K562 (cell line): ENCODE measurements at regions not wholly inside any gene's neighbourhood (a gene's known extent, or its start where the extent isn't known, plus 50 kb on each side); places are given as distances from the start of the nearest gene placed in this dataset.

ENCODE experiments used
- ATAC-seq: fragments of 200-7000 bp; cut with Tn5 transposase; 3 replicates; pipeline ENCODE4 v1.9.1; 2020; ENCODE audit warnings: moderate library complexity
- BruUV-seq: library from RNA; stranded (reverse); fragments of 400-500 nt; replicated peaks from 2 replicates; lab custom pipeline; 2021; lab: Mats Ljungman, UMichigan
- CTCF ChIA-PET: fragments of 300-600 bp; formaldehyde crosslinking; extraction: SDS; loops from one replicate; lab custom pipeline; 2021; ENCODE audit warnings: low intra/inter-chr PET ratio; lab: Yijun Ruan, JAX
- POLR2A ChIA-PET: fragments of 300-600, 350-650 bp; sonication (Branson Sonifier 250); formaldehyde crosslinking; extraction: SDS; loops from one replicate; lab custom pipeline; 2021; ENCODE audit warnings: antibody characterized with exemption, inconsistent platforms; lab: Yijun Ruan, JAX
- DNase-seq, 4 experiments: peaks; one replicate each; pipeline versions ENCODE4 v3.0.0 to v3.0.0-alpha.2; 2011 to 2018; ENCODE audit warnings: low spot score in 3 of 4, mixed read lengths in 3 of 4; ENCODE audit errors: extremely low read depth in 1 of 4
- FAIRE-seq: peaks from 2 replicates; lab custom pipeline; 2011; peaks lifted over from hg19 to GRCh38; lab: Jason Lieb, UNC
- H2AFZ ChIP-seq: 2 replicates; pipeline ENCODE4 v1.6.0; 2011; ENCODE audit warnings: low read depth, low read length, control low read depth, inconsistent platforms
- H3K27ac ChIP-seq: fragments of 200-600 bp; 3 replicates; pipeline ENCODE4 v1.8.0; 2011; ENCODE audit warnings: low read depth, mild to moderate bottlenecking, control low read depth, inconsistent platforms, low read length, moderate library complexity, mixed read lengths; ENCODE audit errors: extremely low read depth
- H3K27me3 ChIP-seq, 2 experiments: fragments of 300-600 bp in 1 of 2; 2 replicates in 1 of 2; 3 replicates in 1 of 2; pipeline versions ENCODE4 v1.6.0 to v1.8.0; 2011; ENCODE audit warnings: inconsistent platforms in 2 of 2, low read length in 2 of 2, mild to moderate bottlenecking in 1 of 2, mixed read lengths in 1 of 2, moderate library complexity in 1 of 2; ENCODE audit not compliant: control insufficient read depth in 2 of 2, insufficient read depth in 2 of 2
- H3K36me3 ChIP-seq: fragments of 300-600 bp; 3 replicates; pipeline ENCODE4 v1.8.0; 2011; ENCODE audit warnings: mild to moderate bottlenecking, low read length, inconsistent platforms; ENCODE audit not compliant: control insufficient read depth, insufficient read depth
- H3K4me1 ChIP-seq, 2 experiments: fragments of 200-600 bp in 1 of 2; replicated peaks in 1 of 2; 2 replicates in 1 of 2; 3 replicates in 1 of 2; pipeline versions ENCODE4 v1.5.1 to v1.8.0; 2011; ENCODE audit warnings: inconsistent platforms in 2 of 2, low read length in 2 of 2, mild to moderate bottlenecking in 1 of 2, mixed read lengths in 1 of 2, moderate library complexity in 1 of 2; ENCODE audit not compliant: control insufficient read depth in 2 of 2, insufficient read depth in 2 of 2
- H3K4me2 ChIP-seq: 2 replicates; pipeline ENCODE4 v1.6.1; 2011; ENCODE audit warnings: low read length, control low read depth, inconsistent platforms, mixed read lengths; ENCODE audit not compliant: insufficient read depth
- H3K4me3 ChIP-seq: fragments of 200-600 bp; sonication (generic), shearing (Covaris generic); 2 replicates; pipeline ENCODE4 v1.5.1; 2016; ENCODE audit warnings: control low read depth, inconsistent platforms
- H3K79me2 ChIP-seq: fragments of 200-600 bp; 3 replicates; pipeline ENCODE4 v1.8.0; 2011; ENCODE audit warnings: low read length, inconsistent platforms; ENCODE audit not compliant: control insufficient read depth, insufficient read depth
- H3K9ac ChIP-seq, 2 experiments: 2 replicates each; pipeline versions ENCODE4 v1.6.0 to v1.6.1; 2011; ENCODE audit warnings: low read depth in 2 of 2, low read length in 2 of 2, control low read depth in 1 of 2, inconsistent platforms in 1 of 2, mild to moderate bottlenecking in 1 of 2, mixed read lengths in 1 of 2; ENCODE audit not compliant: insufficient read depth in 1 of 2
- H3K9me1 ChIP-seq: one replicate; pipeline ENCODE4 v1.6.0; 2011; ENCODE audit warnings: inconsistent platforms, mild to moderate bottlenecking, low read length, moderate library complexity; ENCODE audit not compliant: control insufficient read depth, insufficient read depth
- H3K9me3 ChIP-seq: replicated peaks from 2 replicates; pipeline ENCODE4 v1.5.1; 2011; ENCODE audit warnings: low read depth, low read length, inconsistent platforms; ENCODE audit not compliant: control insufficient read depth, insufficient read depth
- H4K20me1 ChIP-seq: replicated peaks from 2 replicates; pipeline ENCODE4 v1.6.1; 2011; ENCODE audit warnings: low read length, inconsistent platforms, mixed read lengths; ENCODE audit not compliant: control insufficient read depth, insufficient read depth
- CBX3 ChIP-seq, 2 experiments: IDR thresholded peaks; 1 replicate in 1 of 2; 2 replicates in 1 of 2; pipeline ENCODE4 v1.6.1; 2012; ENCODE audit warnings: inconsistent platforms in 2 of 2, low read length in 2 of 2, borderline replicate concordance in 1 of 2, control low read depth in 1 of 2
- CREB1 ChIP-seq, 2 experiments: sonication (generic) in 1 of 2; formaldehyde crosslinking in 1 of 2; IDR thresholded peaks; 2 replicates each; pipeline versions ENCODE4 v1.6.1 to v1.8.0; 2012 to 2022; ENCODE audit warnings: inconsistent platforms in 1 of 2, mild to moderate bottlenecking in 1 of 2, missing genetic modification reagents in 1 of 2, moderate library complexity in 1 of 2
- ZNF583 ChIP-seq: fragments of 250-450 bp; sonication (Bioruptor Pico); IDR thresholded peaks from 2 replicates; pipeline ENCODE4 v1.4.0; 2020
- WGBS: fragments of 100-300 bp; shearing (Covaris generic); methylation state at CpG from one replicate; pipeline ENCODE4 v1.1.6; 2016; ENCODE audit warnings: low coverage, mixed read lengths; ENCODE audit not compliant: insufficient coverage; ENCODE audit errors: missing lambda C conversion rate; 5-methylcytosine and 5-hydroxymethylcytosine counted together
- in situ Hi-C: fragments of 300-500 bp; cut with MboI; formaldehyde crosslinking; loops from 4 replicates; pipeline ENCODE4 v1.15.0; 2018; ENCODE audit warnings: inconsistent platforms, mixed read lengths
- intact Hi-C: fragments of 100-400 bp; cut with micrococcal nuclease; formaldehyde crosslinking; loops from 2 replicates; pipeline ENCODE4 v1.14.2; 2022
- TF ChIP-seq, protein P1 (sequence below): fragments of 250-450 bp; sonication (Bioruptor Pico); IDR thresholded peaks from 2 replicates; pipeline ENCODE4 v1.4.0; 2020
- TF ChIP-seq, protein P2 (sequence below): fragments of 450-650 bp; IDR thresholded peaks from 2 replicates; pipeline ENCODE4 v1.6.1; 2014; ENCODE audit warnings: low read depth, mild to moderate bottlenecking, moderate library complexity, borderline replicate concordance

DNA sequence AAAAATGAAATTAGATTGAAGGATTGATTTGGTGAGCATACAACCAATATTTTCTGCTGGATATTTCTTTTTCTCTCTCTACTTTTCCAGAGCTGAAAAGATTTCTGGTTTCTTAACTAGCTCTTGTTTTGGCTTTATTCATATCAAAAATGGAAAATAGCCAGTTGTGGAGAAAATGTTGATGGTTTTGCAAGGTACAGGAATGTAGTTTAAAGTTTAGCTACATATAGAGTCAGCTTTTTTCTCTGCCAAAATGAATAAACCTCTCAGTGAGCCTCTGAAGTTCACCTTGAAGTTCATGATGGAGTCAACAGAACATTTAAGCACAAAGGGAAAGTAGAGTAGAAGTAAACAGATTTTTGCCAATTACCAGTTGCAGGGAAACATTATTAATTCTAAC, 720.5 kb upstream of the ALCAM start:
- DNase-seq (no peak), FAIRE-seq (no peak), ATAC-seq (no peak)
- H3K27ac ChIP-seq: no peak overlapping the region
- H3K36me3 ChIP-seq: no peaks in the 10 kb centered on the region
- H3K9me3 ChIP-seq: no peaks in the 10 kb centered on the region
- CTCF ChIA-PET: no interaction called here
- in situ Hi-C loops: no loop called here
- no peaks in the 10 kb centered on the region for H3K27me3 ChIP-seq
- H3K4me2 ChIP-seq: no peak overlapping the region
- H4K20me1 ChIP-seq: no peaks in the 10 kb centered on the region
- H3K79me2 ChIP-seq: no peaks in the 10 kb centered on the region
- no peaks in the 10 kb centered on the region for H3K9me1 ChIP-seq
- BruUV-seq: no TSS peak
- H3K4me3 ChIP-seq: no peak overlapping the region
- POLR2A ChIA-PET: interaction anchor here (0.5 kb wide), 1 partner anchor 66 kb away, joined by 3 read pairs; no protein-coding TSS in a partner anchor
- no peaks in the 10 kb centered on the region for H3K4me1 ChIP-seq
- H2AFZ ChIP-seq: no peak overlapping the region
- intact Hi-C loops: no loop called here
- H3K9ac ChIP-seq: no peak overlapping the region
- TF ChIP-seq CBX3 (IDR thresholded peaks at IDR 0.05; ENCODE audit: borderline replicate concordance in 1 of 2, low read length in 2 of 2): no peak
- TF ChIP-seq, all 486 proteins: peak for 0

DNA sequence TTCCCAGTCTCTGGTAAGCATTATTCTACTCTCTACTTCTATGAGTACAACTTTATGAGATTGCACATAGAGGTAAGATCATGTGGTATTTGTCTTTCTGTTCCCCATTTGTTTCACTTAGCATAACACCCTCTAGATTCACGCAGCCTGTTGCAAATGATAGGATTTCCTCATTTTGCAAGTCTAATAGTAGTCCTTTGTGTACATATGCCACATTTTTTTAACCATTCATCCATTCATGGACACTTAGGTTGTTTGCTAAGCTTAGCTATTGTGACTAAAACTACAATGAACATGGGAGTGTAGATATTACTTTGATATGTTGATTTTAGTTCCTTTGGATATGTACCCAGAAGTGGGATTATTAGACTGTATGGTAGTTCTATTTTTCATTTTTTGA, 717.9 kb upstream of the ALCAM start:
- no TSS peak for BruUV-seq
- TF ChIP-seq, protein P1, sequence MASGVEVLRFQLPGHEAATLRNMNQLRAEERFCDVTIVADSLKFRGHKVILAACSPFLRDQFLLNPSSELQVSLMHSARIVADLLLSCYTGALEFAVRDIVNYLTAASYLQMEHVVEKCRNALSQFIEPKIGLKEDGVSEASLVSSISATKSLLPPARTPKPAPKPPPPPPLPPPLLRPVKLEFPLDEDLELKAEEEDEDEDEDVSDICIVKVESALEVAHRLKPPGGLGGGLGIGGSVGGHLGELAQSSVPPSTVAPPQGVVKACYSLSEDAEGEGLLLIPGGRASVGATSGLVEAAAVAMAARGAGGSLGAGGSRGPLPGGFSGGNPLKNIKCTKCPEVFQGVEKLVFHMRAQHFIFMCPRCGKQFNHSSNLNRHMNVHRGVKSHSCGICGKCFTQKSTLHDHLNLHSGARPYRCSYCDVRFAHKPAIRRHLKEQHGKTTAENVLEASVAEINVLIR: no peak
- TF ChIP-seq, protein P2, sequence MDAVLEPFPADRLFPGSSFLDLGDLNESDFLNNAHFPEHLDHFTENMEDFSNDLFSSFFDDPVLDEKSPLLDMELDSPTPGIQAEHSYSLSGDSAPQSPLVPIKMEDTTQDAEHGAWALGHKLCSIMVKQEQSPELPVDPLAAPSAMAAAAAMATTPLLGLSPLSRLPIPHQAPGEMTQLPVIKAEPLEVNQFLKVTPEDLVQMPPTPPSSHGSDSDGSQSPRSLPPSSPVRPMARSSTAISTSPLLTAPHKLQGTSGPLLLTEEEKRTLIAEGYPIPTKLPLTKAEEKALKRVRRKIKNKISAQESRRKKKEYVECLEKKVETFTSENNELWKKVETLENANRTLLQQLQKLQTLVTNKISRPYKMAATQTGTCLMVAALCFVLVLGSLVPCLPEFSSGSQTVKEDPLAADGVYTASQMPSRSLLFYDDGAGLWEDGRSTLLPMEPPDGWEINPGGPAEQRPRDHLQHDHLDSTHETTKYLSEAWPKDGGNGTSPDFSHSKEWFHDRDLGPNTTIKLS: no peak
- TF ChIP-seq ZNF583 (no peak), CREB1 (IDR thresholded peaks at IDR 0.05) (no peak), CREB1 (CRISPR knock-in tag; IDR thresholded peaks at IDR 0.05) (no peak)
- Histone ChIP-seq H3K9me3 (no peaks in the 10 kb centered on the region), H3K4me1 (no peaks in the 10 kb centered on the region), H3K9ac (no peak overlapping the region), H3K4me3 (no peak overlapping the region), H3K36me3 (no peaks in the 10 kb centered on the region), H3K9me1 (no peaks in the 10 kb centered on the region), H2AFZ (no peak overlapping the region), H3K27me3 (no peaks in the 10 kb centered on the region), H3K4me2 (no peak overlapping the region), H4K20me1 (no peaks in the 10 kb centered on the region), H3K27ac (no peak overlapping the region), H3K79me2 (no peaks in the 10 kb centered on the region)
- POLR2A ChIA-PET: no interaction called here
- ATAC-seq (no peak), FAIRE-seq (no peak), DNase-seq (no peak)
- intact Hi-C loops (no loop called here), in situ Hi-C loops (no loop called here)
- CTCF ChIA-PET: no interaction called here
- 9% methylated on average over 1 of the region's 1 CpG for WGBS
